HepG2 (cell line): ENCODE measurements at regions not wholly inside any gene's neighbourhood (a gene's known extent, or its start where the extent isn't known, plus 50 kb on each side); places are given as distances from the start of the nearest gene placed in this dataset.

Source experiments
- MYC ChIP-seq: sonication (generic); formaldehyde crosslinking; IDR thresholded peaks from 2 replicates; pipeline ENCODE4 v1.9.0; 2021; ENCODE audit warnings: missing genetic modification reagents, borderline replicate concordance
- ZFX ChIP-seq: sonication (generic); formaldehyde crosslinking; IDR thresholded peaks from 2 replicates; pipeline ENCODE4 v1.4.0; 2020; ENCODE audit warnings: mild to moderate bottlenecking, low read depth, missing genetic modification reagents, moderate library complexity
- TF ChIP-seq, protein P1 (sequence below), 2 experiments: fragments of 450-650 bp in 1 of 2; sonication (generic) in 1 of 2; formaldehyde crosslinking in 1 of 2; IDR thresholded peaks; 2 replicates each; pipeline versions ENCODE4 v1.6.1 to v1.8.0; 2016 to 2022; ENCODE audit warnings: antibody characterized with exemption in 1 of 2, mild to moderate bottlenecking in 1 of 2, missing genetic modification reagents in 1 of 2
- TF ChIP-seq, protein P2 (sequence below): sonication (generic); formaldehyde crosslinking; conservative IDR thresholded peaks from 2 replicates; pipeline ENCODE4 v1.8.0; 2022; ENCODE audit warnings: mild to moderate bottlenecking, moderate library complexity, missing genetic modification reagents
- TF ChIP-seq, protein P3 (sequence below), 2 experiments: sonication (generic) in 1 of 2; formaldehyde crosslinking in 1 of 2; IDR thresholded peaks; 2 replicates each; pipeline versions ENCODE4 v1.4.0 to v1.6.1; 2016 to 2020; ENCODE audit warnings: borderline replicate concordance in 1 of 2, low read depth in 1 of 2, mild to moderate bottlenecking in 1 of 2, missing genetic modification reagents in 1 of 2
- TF ChIP-seq, protein P4 (sequence below), 2 experiments: sonication (generic) in 1 of 2; formaldehyde crosslinking in 1 of 2; IDR thresholded peaks; 2 replicates each; pipeline versions ENCODE4 v1.4.0 to v1.6.1; 2018 to 2020; ENCODE audit warnings: missing genetic modification reagents in 2 of 2, borderline replicate concordance in 1 of 2, low read depth in 1 of 2, mild to moderate bottlenecking in 1 of 2, missing biosample characterization in 1 of 2

DNA sequence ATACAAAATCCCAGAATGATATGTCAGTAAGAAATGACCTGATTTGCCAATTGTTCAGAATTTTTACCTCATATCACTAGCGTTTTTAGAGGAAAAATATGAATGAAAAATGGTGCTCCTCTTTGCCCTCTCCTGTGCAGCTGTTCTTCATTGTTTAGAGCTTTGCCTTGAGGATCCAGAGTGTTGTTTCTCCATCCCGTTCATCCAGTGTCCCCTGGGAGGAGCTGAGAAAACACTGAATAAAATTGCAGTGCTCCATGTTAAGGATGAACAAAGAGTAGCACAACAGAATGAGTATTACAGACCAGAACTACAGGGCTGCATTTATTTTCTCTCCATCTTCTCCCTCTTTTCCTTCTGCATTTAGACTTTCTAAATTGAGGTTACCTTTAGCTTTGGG is 133.1 kb downstream of the ADCYAP1 start (continued):
- TF ChIP-seq, protein P1, sequence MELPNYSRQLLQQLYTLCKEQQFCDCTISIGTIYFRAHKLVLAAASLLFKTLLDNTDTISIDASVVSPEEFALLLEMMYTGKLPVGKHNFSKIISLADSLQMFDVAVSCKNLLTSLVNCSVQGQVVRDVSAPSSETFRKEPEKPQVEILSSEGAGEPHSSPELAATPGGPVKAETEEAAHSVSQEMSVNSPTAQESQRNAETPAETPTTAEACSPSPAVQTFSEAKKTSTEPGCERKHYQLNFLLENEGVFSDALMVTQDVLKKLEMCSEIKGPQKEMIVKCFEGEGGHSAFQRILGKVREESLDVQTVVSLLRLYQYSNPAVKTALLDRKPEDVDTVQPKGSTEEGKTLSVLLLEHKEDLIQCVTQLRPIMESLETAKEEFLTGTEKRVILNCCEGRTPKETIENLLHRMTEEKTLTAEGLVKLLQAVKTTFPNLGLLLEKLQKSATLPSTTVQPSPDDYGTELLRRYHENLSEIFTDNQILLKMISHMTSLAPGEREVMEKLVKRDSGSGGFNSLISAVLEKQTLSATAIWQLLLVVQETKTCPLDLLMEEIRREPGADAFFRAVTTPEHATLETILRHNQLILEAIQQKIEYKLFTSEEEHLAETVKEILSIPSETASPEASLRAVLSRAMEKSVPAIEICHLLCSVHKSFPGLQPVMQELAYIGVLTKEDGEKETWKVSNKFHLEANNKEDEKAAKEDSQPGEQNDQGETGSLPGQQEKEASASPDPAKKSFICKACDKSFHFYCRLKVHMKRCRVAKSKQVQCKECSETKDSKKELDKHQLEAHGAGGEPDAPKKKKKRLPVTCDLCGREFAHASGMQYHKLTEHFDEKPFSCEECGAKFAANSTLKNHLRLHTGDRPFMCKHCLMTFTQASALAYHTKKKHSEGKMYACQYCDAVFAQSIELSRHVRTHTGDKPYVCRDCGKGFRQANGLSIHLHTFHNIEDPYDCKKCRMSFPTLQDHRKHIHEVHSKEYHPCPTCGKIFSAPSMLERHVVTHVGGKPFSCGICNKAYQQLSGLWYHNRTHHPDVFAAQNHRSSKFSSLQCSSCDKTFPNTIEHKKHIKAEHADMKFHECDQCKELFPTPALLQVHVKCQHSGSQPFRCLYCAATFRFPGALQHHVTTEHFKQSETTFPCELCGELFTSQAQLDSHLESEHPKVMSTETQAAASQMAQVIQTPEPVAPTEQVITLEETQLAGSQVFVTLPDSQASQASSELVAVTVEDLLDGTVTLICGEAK (IDR thresholded peaks at IDR 0.05): no peak
- TF ChIP-seq, protein P1 (CRISPR knock-in tag; IDR thresholded peaks at IDR 0.05): no peak
- TF ChIP-seq MYC: no peak
- TF ChIP-seq, protein P2, sequence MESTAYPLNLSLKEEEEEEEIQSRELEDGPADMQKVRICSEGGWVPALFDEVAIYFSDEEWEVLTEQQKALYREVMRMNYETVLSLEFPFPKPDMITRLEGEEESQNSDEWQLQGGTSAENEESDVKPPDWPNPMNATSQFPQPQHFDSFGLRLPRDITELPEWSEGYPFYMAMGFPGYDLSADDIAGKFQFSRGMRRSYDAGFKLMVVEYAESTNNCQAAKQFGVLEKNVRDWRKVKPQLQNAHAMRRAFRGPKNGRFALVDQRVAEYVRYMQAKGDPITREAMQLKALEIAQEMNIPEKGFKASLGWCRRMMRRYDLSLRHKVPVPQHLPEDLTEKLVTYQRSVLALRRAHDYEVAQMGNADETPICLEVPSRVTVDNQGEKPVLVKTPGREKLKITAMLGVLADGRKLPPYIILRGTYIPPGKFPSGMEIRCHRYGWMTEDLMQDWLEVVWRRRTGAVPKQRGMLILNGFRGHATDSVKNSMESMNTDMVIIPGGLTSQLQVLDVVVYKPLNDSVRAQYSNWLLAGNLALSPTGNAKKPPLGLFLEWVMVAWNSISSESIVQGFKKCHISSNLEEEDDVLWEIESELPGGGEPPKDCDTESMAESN (CRISPR knock-in tag): no peak
- TF ChIP-seq, protein P3, sequence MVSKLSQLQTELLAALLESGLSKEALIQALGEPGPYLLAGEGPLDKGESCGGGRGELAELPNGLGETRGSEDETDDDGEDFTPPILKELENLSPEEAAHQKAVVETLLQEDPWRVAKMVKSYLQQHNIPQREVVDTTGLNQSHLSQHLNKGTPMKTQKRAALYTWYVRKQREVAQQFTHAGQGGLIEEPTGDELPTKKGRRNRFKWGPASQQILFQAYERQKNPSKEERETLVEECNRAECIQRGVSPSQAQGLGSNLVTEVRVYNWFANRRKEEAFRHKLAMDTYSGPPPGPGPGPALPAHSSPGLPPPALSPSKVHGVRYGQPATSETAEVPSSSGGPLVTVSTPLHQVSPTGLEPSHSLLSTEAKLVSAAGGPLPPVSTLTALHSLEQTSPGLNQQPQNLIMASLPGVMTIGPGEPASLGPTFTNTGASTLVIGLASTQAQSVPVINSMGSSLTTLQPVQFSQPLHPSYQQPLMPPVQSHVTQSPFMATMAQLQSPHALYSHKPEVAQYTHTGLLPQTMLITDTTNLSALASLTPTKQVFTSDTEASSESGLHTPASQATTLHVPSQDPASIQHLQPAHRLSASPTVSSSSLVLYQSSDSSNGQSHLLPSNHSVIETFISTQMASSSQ (IDR thresholded peaks at IDR 0.05; ENCODE audit: low read depth): no peak
- TF ChIP-seq, protein P3 (CRISPR knock-in tag; IDR thresholded peaks at IDR 0.05; ENCODE audit: borderline replicate concordance): no peak
- TF ChIP-seq, protein P4, sequence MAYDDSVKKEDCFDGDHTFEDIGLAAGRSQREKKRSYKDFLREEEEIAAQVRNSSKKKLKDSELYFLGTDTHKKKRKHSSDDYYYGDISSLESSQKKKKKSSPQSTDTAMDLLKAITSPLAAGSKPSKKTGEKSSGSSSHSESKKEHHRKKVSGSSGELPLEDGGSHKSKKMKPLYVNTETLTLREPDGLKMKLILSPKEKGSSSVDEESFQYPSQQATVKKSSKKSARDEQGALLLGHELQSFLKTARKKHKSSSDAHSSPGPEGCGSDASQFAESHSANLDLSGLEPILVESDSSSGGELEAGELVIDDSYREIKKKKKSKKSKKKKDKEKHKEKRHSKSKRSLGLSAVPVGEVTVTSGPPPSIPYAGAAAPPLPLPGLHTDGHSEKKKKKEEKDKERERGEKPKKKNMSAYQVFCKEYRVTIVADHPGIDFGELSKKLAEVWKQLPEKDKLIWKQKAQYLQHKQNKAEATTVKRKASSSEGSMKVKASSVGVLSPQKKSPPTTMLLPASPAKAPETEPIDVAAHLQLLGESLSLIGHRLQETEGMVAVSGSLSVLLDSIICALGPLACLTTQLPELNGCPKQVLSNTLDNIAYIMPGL (CRISPR knock-in tag; IDR thresholded peaks at IDR 0.05; ENCODE audit: borderline replicate concordance in 1 of 2, low read depth in 1 of 2): no peak
- no peak for TF ChIP-seq ZFX
